DMS153 (cell line): ENCODE measurements at regions not wholly inside any gene's neighbourhood (a gene's known extent, or its start where the extent isn't known, plus 50 kb on each side); places are given as distances from the start of the nearest gene placed in this dataset.
A peak's percentile ranks its signal among the peaks of the same experiment; 100 is the strongest.
"Not testable (repeated sequence)": the region's sequence is repeated elsewhere in the genome, so short reads cannot be mapped to it uniquely, and the experiment has no call there.

Source experiments
- DNase-seq: peaks from one replicate; lab custom pipeline; 2025; lab: John Stamatoyannopoulos, UW

DNA sequence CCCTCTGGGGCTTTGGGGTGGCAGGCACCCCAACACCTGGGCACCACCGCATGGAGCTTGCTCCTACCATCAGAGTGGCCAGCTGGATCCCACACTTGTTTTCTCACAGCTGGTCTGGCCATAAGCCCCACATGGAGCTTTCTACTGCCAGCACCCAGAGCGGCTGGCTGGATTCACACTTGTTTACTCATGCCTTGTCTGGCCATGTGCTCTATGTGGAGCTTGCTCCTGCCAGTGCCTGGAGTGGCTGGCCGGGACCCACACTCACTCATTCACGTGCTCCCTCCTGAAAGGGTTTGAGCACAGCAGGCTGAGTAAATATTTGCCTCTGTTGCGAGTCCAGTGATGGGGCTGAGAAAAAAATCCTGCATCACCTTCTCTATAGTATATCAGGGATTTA lies 487.0 kb downstream of the CD109 start:
- DNase-seq = peak; percentile 95

DNA sequence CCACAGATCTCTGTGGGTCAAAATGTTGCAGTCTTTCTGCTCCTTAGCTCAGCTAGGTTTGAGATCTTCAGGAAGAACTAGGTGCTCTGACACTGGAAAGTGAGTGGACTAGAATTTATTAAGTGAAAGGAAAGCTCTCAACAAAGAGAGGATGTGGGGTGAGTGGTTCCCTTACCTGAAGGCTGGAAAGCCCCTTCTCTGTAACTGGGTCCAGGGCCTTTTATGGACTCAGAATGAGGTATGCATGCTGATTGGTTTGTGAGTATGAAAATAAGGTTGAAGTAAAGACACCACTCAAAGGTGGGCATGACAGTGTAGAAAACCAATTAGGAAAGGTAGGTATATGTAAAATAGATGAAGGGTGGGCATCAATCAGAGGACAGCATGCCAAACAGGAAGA lies 485.5 kb downstream of the CD109 start:
- no peak for DNase-seq

DNA sequence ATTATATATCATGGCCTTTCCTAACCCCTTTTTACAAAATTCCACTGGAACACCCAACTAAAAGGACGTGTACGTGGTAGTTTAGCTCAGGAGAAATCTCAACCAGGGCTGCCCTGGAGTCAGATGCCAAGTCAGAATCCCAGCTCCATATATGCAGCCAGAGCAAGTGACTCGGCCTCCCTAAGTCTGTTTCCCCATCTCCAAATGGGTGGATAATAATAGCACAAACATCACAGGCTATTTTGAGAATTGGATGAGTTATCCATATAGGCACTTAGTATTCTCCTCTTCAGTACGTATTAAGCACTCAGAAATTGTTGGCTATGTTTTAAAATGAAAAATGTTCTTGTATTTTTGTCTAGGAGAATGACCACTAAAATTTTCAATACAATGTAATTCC lies 481.5 kb downstream of the CD109 start:
- no peak for DNase-seq

DNA sequence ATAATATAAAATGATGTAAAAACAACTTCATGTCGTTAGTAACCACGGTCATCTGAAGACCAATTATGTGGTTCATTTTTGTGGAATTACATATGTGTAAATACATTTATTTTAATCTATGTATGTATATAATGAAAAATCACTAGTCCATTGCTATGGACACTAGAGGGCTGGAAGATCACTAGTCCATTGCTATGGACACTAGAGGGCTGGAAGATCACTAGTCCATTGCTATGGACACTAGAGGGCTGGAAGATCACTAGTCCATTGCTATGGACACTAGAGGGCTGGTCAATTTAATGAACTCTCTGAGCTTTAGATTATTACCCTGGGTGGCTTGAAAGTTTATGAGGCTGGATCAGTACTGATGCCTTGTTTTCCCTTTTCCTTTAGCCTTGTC lies 474.5 kb downstream of the CD109 start:
- DNase-seq = not testable (repeated sequence)

DNA sequence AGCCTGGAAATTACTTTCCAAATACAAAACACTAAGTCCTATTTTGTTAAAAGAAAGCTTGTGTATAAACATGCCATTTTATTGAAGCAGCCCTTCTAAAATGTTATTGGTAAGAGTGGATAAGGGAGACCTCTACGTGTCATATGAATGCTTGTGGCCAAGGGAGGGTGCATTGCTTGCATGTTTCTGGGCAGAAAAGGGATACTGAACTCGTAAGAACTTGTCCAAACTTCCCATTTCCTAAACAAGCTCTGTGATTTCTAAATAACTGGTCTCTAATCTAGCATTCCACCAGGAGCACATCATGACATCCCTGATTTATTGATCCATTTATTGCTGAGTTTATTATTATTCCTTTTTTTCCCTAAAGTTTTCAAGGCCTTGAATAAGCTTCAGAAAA lies 474.1 kb downstream of the CD109 start:
- no peak for DNase-seq

DNA sequence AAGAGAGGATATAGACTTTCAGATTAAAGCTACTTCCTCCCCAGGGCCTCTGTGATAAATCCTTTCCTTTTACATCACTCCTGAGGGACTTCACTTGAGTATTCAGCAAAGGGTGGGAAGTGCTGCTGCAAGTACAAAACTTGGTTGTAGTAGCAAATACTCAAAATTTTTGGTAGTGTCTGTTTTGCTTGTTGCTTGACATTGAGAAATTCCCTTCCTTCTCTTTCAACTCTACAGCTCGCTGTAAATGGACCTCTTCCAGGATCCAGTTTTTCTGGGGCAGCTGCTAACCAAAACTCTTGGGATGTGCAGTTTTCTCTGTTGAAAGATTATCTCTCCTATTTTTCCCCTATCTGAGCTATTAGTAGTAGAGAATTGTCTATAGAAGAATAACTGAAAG lies 472.0 kb downstream of the CD109 start:
- no peak for DNase-seq

DNA sequence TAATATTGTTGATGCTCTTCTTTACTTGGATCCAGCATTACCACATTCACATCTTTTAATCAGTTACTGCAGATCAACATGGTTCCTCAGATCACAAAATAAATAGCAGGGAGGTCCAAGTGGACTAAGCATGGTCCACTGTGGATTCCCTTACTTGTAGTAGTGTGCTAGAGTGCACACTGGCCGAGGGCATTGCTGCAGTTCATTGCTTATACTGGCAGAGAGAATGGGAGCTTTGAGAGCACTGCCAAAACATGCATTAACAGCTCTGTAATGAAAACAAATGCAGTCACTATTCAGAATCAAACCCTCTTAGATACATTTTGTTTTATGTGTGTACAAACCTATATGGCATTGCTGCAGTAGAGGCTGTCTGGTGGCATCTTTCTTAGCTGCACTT lies 471.5 kb downstream of the CD109 start:
- DNase-seq = no peak

DNA sequence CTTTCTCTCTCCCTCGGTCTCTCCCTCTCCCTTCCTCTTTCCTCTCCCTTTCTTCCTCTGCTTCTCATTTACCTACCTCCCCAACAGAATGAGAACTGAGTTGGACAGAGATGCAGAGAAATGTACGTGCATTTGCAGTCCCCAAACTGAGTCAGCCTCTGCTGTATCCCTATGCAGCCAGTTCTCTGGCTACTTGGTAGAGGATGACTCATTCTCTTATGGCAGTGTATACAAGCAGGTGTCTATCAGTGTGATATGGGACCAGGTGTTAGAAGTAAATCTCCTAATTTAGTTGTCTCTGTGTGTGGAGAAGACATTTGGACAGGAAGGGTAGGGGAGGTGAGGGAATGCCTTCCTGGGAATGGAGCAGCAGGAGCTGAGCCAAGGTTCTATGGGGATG lies 470.8 kb downstream of the CD109 start:
- no peak for DNase-seq

DNA sequence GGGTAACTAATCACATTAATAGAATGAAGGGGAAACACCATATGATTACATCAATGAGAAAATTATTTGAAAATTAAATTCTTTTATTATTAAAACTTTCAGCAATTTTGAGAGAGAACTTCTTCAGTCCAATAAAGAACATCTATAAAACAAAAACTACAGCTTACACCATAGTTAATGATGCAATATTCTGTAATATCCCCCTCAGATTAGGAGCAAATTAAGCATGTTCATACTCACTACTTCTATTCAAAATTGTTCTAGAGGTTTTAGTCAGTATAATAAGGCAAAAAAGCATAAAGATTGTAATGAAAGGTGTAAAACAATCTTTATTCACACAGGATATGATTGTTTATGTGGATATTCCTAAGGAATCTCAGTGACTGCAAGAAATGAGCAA lies 465.4 kb downstream of the CD109 start:
- no peak for DNase-seq

DNA sequence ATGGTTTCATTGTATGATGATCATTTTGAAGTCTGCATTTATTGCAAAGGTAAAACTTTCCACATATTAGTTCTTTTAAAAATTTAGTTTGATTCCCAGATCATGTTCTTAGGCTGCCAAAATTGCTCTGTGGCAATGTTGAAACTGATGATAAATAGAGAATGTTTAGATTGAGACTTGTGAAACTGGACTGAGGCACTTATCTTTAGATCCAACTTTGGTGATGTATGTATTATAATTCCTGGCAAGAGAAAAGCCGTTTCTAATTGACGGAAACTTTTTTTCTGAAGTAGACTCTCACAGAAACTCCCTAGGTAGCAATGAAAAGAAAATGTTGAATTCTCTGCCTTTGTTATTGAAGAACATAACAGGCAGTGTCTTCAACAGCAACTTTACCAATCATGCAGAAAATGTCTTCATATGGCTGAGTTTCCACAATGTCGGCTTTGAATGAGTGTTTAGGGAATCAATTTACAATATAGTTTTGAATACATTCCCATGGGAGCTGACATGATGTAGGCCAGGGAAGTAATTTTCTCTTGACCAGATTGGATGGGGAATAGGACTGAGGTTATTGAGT lies 456.2 kb downstream of the CD109 start:
- no peak for DNase-seq

DNA sequence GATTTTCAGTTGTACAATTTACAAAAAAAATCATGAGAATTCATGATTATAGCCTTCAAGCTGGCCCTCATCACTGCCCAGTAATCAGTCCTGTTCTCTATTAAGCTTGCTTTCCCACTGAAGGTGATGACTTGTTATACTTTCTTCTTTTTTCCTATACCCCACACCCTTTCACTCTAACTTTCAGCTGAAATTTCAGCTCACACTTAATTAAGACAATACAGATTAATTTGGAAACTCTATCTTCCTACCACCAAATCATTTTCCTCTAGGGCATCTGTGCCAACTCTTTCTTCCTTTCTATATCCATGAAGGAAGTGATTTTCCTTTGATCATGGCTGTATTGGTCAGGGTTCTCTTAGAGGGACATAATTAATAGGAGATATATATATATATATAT lies 449.9 kb downstream of the CD109 start:
- no peak for DNase-seq

DNA sequence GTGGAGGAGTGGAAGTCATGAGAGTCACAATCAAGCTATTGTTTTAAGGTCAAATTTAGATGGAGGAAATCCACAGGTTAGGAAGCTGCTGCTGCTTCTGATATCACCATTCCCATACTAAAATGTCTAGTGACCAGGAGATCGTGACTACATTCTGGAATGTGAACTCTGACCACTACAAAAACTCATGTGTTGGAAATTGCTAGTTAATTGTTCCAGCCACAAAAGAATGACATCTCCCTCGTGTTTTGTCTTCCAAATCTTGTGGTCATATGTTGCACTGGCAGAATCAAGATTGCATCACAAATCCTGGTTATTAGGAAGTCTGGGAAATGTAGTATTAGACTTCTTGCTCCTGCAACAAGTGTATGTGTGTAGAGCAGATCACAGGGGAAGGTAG lies 441.9 kb downstream of the CD109 start:
- peak; percentile 2 for DNase-seq

DNA sequence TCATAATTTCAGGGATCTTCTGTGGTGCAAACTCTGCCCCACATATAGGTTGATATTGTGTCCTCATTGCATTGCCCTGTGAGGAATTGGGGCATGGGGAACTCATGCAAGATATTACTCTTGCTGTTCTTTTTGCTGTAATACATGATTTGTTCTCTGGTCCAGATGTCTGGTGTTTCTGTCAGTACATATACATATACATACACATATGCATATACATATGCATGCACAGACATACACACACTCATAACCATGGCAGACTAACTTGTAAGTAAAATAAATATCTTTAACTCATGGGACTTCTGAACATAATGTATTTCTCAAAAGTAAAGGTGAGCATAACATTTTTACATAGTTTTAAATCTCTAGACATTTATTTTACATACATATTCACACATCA lies 438.3 kb downstream of the CD109 start:
- no peak for DNase-seq

DNA sequence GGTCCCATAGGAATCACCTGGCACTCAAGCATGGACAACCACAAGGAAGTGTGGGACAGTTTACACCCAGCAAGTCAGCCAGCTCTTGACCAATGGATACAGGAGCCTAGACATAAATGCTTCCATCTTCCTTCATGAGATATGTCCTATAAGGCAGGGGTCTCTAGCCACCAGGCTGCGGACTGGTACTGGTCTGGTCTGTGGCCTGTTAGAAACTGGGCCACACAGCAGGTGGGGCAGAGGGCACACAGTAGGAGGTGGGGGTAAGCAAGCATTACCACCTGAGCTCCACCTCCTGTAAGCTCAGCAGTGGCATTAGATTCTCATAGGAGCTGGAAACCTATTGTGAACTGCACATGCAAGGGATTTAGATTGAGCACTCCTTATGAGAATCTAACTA lies 437.1 kb downstream of the CD109 start:
- DNase-seq = no peak

DNA sequence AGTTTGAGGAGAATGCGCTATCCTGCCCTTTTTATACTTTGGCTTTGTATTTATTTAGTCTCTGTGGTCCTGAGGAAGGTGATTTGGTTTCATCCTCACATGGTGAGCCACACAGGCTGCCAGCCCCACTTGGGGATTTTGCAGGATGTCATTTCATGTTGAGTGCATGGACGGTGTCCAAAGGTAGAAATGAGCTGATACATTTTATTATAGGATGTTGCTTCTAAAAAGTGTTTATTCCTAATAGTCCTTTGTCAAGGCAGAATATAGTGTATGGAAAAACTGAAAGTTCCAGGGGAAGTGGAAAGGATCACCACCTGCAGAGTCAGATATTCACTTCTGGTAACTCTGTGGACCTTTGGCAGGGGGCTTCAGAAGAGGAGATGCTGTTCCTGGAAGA lies 434.6 kb downstream of the CD109 start:
- DNase-seq = no peak

DNA sequence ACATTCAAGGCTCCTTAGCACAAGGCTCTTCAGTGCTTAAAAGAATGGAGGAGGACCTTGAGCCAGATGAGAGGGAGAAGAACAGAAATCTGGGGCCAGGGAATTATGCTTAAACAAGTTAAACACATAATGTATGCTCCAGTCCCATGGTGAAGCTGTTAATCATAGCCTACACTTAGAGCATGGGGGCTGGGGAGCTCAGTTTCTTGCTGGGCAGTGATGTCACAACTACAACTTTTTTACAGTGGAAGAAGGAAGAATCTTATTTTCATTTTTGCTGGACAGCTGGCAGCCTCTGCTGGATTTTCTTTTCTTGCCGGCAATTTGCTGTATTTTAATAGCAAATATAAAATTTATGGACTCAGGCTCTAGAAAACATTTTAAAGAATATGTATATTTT lies 432.5 kb downstream of the CD109 start:
- no peak for DNase-seq

DNA sequence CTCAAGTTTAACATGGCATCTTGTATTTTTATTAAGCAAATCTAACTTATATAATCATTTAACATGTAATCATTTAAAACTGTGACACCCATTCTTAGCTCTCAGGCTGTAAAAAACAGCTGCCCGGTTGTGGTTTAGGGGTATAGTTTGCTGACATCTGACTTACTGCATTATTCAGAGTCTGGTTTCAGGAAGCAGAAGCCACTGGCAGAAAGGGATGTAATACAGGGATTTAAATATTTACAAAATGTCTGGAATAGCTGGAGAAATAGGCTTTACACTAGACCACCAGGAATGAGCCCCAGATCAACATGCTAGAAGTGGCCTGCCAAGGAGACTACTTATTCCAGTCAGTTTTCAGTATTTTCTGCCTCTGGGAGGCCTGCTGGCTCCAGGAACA lies 421.1 kb downstream of the CD109 start:
- no peak for DNase-seq

DNA sequence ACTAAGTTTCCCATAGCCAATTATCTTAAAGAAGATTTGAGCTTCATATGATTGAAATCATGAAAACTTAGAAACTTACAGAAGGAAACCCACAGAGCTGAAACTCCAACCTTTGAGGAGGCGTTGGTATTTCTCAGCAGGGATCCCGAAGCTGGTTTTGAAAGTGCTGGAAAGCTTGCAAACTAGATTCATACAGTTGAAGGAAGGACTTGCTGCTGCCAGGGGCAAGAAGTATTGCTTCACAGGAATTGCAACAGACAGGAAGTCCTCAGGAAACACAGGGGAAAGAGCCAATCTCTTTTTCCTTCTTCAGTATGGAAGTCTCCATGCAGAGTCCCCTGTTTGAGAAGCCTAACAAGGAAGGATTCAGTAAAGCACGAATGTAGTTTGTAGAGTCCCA lies 419.7 kb downstream of the CD109 start:
- no peak for DNase-seq

DNA sequence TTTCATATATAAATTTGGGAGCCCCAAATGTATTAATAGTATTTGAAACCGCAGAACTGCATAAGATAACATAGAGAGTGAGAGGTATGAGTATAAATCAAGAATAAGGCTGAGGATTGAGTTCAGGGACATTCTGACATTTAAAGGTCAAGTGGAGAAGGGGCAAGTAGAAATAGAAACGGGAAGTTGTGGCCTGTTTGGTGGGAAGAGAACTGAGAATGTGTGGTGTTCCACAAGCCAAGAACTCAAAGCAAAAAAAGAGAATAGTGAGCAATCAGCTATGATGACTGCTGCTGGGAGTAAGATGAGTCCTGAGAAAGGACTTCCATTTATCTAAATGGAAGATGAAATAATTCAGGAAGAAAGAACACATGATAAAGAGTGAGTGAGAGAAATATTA lies 418.4 kb downstream of the CD109 start:
- DNase-seq = no peak

DNA sequence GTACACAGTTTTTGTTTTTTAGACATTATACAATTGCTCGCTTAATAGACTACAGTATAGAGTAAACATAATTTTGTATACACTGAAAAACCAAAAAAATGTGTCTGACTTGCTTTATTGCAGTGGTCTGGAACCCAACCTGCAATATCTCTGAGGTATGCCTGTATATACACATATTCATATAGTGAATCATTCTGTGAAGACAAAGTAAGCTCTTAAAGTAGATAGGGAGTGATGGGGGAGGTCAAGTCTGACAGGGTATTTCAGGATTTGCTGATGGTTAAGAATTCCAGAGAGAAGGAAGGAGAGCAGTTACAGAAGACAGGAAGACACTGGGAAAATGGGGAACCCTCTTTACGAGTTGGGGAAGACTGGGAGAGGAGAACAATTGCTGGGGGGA lies 417.9 kb downstream of the CD109 start:
- DNase-seq = no peak

DNA sequence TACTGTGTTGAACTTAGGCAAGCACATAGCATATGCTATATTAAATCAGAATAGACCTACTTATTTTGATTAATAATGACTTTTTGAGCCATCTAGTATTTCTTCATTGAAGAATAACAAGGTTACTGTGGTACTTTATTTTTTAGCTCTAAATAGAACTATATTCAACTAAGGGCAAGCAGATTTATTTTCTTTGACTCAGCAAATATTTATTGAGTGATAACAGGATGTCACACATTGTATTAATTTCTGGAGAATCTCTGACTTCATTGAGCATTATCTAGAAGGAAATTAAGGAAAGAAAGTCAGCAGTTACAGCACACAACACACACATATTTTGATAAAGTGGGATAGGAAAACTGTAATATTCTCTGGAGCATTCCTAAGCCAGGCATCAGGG lies 407.4 kb downstream of the CD109 start:
- DNase-seq = no peak

DNA sequence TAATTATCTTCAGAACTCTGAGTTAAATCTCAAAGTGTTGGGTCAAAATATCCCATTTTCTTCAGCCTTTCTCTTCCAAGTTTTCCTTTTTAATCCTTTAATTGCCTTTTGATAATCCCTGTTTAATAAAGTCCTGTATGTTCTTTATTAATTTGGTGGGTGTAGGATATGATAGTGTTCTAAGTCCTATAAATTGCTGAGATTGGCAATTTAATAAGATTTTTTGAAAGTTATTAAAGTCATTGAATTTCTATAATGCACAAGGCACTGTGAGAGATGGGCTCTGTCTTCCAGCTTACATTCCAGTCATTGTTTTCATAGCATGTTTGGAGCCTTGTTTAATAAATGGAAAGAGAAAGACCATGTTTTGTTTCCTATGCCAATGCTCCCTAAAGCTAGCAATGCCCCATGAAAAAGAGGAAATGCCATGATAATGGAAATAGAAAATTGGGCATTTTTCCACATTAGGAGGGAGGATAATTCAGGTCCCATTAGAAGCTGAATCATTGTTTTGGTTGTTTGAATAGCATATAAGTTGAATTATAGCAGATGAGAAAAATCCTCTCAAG lies 404.8 kb downstream of the CD109 start:
- no peak for DNase-seq

DNA sequence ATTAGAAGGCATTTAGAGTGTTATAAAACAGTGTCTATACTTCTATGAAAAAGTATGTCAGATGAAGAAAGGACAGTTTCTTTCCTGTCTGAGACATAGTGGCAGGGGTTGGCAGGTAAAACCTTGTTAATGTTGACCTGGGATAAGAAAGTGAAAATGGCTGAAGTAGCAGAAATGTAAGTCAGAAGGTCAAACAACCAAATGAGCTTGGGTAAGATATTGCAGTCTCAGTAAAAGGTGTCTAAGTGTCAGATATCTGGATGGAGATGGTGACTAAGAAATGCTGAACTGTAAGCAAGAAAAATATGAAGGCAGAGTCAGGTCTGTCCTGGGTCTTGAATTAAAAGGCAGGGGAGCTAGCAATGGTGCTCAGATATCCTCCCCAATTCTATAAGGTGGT lies 400.3 kb downstream of the CD109 start:
- DNase-seq = no peak

DNA sequence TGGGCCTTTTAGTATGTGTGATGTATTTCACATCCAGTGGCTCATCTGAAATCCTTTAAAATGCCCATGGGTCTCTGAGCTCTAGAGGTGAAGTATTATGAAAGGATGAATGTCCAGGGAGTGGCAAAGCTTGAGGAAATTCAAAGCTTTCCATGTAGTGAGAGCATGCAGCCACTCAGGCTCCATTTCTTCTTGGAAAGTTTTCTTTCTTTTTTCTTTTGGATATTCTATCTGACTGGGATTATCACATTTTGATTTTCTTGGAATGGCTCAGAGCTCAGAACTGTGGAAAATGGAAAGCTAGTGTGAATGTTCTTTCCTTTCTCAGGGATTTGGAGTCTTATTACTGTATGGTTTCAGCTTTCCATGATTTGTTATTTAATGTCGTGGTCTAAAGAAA lies 397.4 kb downstream of the CD109 start:
- no peak for DNase-seq

DNA sequence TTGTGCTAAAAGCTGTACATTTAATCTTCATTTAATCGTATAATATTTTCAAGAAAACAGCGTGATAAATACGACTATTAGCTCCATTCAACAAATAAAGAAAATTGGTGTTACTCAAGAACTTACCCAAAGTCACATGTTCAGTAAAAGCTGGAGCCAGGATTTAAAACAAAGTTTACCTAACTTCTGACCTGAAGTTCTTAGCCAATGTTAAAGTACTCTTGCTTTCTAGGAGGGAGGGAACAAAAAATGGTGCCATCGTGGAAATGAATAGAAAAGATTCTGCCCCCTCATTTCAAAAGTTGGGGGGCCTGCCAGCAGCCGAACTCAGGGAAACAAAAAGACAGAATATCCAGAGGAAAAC lies 395.8 kb downstream of the CD109 start:
- no peak for DNase-seq
